ENCODE measurements at regions not wholly inside any gene's neighbourhood (a gene's known extent, or its start where the extent isn't known, plus 50 kb on each side); places are given as distances from the start of the nearest gene placed in this dataset.
A peak's percentile ranks its signal among the peaks of the same experiment; 100 is the strongest.

DNA sequence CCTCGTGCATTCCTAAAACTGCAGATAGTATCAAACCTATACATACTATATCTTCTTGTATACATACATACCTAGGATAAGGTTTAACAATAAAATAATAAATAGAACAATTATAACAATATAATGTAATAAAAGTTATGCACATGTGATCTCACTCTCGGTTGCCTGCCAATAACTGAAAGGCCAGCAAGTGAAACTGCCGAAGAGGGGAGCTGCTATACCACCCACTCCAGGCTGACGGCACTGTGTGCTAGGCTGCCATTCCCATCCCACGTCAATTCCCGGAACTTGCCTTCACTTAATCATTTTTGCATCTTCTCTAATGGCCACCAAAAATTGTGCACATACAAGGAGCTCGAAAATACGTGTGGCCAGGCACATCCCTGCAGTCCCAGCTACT is 451.1 kb upstream of the FAT1 start:
- H3K4me3 ChIP-seq (replicated peaks in 1 of 2; ENCODE audit: low read depth in 2 of 2, low read length in 2 of 2), result no peak overlapping the region
- no peak for DNase-seq (ENCODE audit: low read depth in 2 of 2)
- TF ChIP-seq, protein P1, sequence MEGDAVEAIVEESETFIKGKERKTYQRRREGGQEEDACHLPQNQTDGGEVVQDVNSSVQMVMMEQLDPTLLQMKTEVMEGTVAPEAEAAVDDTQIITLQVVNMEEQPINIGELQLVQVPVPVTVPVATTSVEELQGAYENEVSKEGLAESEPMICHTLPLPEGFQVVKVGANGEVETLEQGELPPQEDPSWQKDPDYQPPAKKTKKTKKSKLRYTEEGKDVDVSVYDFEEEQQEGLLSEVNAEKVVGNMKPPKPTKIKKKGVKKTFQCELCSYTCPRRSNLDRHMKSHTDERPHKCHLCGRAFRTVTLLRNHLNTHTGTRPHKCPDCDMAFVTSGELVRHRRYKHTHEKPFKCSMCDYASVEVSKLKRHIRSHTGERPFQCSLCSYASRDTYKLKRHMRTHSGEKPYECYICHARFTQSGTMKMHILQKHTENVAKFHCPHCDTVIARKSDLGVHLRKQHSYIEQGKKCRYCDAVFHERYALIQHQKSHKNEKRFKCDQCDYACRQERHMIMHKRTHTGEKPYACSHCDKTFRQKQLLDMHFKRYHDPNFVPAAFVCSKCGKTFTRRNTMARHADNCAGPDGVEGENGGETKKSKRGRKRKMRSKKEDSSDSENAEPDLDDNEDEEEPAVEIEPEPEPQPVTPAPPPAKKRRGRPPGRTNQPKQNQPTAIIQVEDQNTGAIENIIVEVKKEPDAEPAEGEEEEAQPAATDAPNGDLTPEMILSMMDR (IDR thresholded peaks at IDR 0.05; ENCODE audit: low read depth, low read length), result no peak

DNA sequence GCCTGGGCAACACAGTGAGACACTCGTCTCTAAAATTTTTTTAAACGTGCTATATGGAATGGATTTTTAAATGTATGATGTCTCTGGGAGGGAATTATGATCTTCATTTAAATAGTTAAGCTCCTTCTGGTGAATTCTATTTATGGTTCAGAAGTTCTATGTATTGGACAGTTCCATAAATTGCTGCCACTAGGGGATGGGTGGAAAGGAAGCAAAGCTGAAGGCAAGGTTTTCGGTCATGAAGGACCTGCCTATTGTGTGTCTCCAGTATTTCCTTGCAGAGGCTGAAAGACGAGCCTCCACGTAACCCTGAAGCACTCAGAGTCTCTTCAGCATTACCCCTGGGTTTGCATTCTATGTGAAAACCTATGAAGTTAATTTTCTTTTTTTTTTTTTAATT is 451.5 kb upstream of the FAT1 start:
- TF ChIP-seq, protein P1 (IDR thresholded peaks at IDR 0.05; ENCODE audit: low read depth, low read length), result peak; percentile 9
- DNase-seq (ENCODE audit: low read depth in 2 of 2), result no peak
- no peak overlapping the region for H3K4me3 ChIP-seq (replicated peaks in 1 of 2; ENCODE audit: low read depth in 2 of 2, low read length in 2 of 2)

DNA sequence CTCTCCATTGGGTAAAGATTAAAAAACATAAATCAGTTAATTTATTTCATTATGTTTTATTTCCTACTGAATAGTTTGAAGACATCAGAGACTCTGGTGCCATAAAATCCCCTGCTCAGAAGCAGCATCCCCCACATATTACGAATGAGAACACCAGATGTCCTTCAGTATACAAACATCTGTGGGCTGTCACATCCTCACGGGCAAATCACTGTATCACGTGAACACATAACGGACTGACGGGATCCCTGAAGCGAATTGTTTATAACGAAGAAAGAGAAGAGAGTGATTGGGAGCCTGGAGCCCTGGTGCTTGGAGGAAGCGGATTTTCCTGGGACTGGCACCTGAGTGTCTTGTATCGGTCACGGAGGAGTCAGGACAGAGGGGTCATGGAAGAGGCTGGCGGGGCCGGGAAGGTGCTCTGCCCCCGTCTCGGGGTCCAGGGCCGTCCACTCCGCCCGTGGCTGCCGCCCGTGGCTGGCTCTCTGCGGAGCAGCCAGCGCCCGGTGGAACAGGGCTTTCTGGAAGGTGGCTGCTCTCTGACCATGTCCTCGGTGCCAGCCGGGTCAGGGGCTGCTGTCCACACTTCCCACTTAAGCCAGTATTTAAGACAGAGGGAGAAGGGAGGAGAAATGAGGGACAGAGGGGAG is 452.7 kb upstream of the FAT1 start:
- TF ChIP-seq, protein P1 (IDR thresholded peaks at IDR 0.05; ENCODE audit: low read depth, low read length), result no peak
- no peak for DNase-seq (ENCODE audit: low read depth in 2 of 2)
- no peak overlapping the region for H3K4me3 ChIP-seq (replicated peaks in 1 of 2; ENCODE audit: low read depth in 2 of 2, low read length in 2 of 2)

DNA sequence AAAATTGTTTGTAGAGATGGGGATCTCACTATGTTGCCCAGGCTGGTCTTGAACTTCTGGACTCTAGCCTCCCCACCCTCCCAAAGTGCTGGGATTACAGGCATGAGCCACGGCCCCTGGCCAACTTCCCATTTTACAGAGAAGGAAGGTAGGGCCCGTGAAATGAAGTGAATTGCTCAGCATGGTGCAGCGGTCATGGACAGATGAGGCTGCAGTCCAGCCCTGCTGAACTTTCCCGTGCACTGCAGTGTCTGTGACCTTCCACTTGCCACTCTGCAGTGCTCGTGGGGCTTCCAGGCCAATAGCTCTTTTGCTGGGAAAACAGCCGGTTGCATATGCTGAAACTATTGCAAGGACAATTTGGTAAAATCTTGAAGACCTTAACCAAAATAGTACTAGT is 454.4 kb upstream of the FAT1 start:
- DNase-seq (ENCODE audit: low read depth in 2 of 2), result no peak
- no peak overlapping the region for H3K4me3 ChIP-seq (replicated peaks in 1 of 2; ENCODE audit: low read depth in 2 of 2, low read length in 2 of 2)
- TF ChIP-seq, protein P1 (IDR thresholded peaks at IDR 0.05; ENCODE audit: low read depth, low read length), result no peak

DNA sequence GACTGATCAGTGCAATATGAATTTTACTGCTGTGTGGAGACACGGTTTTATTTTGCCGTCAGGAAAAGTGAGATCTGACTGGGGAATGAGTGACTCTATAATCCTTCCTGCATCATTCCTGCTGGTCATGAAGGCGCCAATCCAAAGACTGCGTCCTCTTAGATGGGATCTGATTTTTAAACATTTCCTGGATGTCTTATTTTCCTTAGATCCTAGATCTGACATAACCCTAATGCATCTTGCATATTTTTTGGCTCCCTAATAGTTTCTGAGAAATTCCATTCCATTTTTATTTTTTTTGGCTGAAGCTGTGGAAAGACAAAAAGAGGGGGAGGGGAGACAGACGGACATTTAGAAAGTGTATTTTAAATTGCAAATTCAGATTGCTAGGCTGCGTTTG is 454.9 kb upstream of the FAT1 start:
- H3K4me3 ChIP-seq (replicated peaks in 1 of 2; ENCODE audit: low read depth in 2 of 2, low read length in 2 of 2), result no peak overlapping the region
- no peak for DNase-seq (ENCODE audit: low read depth in 2 of 2)
- TF ChIP-seq, protein P1 (IDR thresholded peaks at IDR 0.05; ENCODE audit: low read depth, low read length), result no peak

DNA sequence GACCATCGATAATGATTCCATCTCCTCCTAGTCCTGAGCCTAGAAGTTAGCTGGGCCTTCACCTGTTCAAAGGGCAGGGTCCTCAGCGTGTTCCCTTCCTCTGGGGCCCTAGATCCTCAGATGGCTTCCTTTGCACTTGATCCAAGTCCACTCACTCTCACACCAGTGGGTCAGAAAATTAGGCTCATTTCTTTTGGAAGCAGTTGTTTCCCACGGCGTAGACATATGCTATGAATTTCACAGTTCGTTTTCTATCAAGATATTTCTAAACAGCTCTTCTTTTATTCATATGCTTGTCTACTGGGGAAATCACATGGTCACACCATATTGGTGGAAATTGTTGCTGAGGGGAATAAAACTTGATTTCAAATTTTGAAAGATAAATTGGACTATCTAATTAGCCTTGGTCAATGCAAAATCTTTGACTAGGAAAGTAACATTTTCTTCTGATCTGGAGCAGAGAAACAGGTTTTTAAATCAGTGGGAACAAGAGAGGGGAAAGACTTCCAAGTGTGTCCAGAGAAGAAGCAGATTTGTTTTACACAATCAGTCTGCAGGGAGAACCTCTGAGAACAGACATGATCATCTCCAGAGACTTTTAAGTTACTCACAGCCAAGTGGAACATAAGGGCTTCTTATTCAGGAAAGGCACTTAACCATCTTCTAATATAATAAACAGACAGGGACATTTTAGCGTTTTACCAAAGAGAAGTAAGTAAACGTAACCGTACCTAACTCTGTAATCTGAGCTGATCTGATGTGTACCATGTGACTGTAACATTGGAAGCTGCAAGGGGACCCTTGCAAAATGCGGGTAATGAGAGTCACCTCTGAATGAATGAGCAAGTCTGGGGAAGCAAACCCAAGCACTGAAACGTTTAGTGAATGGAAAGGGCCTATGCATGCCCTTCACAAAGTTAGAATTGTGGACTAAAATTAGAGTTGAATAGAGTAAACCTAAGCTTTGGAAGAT is 455.7 kb upstream of the FAT1 start:
- H3K4me3 ChIP-seq (replicated peaks in 1 of 2; ENCODE audit: low read depth in 2 of 2, low read length in 2 of 2), result no peak overlapping the region
- DNase-seq (ENCODE audit: low read depth in 2 of 2), result no peak
- TF ChIP-seq, protein P1 (IDR thresholded peaks at IDR 0.05; ENCODE audit: low read depth, low read length), result no peak

Data from cardiac fibroblast (primary cell).